ENCODE measurements at regions not wholly inside any gene's neighbourhood (a gene's known extent, or its start where the extent isn't known, plus 50 kb on each side); places are given as distances from the start of the nearest gene placed in this dataset.
"Not testable (repeated sequence)": the region's sequence is repeated elsewhere in the genome, so short reads cannot be mapped to it uniquely, and the experiment has no call there.

- Mint-ChIP-seq H3K27me3 (no peaks in the 10 kb centered on the region), H3K4me3 (no peak overlapping the region), H3K9me3 (no peaks in the 10 kb centered on the region), H3K4me1 (no peaks in the 10 kb centered on the region), H3K27ac (no peak overlapping the region)
- ATAC-seq: no peak
- DNase-seq: no peak
Measured at GRCh38 chr9:38518826-38519225, 94.6 kb upstream of the IGFBPL1 start.

- DNase-seq, H3K27ac Mint-ChIP-seq, H3K27me3 Mint-ChIP-seq, H3K4me3 Mint-ChIP-seq, H3K4me1 Mint-ChIP-seq, ATAC-seq, H3K9me3 Mint-ChIP-seq: not testable (repeated sequence)
Measured at GRCh38 chr9:38516273-38516672, 92.0 kb upstream of the IGFBPL1 start.

- not testable (repeated sequence) for H3K9me3 Mint-ChIP-seq, DNase-seq, H3K4me1 Mint-ChIP-seq, ATAC-seq, H3K27me3 Mint-ChIP-seq, H3K4me3 Mint-ChIP-seq, H3K27ac Mint-ChIP-seq
Measured at GRCh38 chr9:38515055-38515454, 90.8 kb upstream of the IGFBPL1 start.

GRCh38 chr9:38510340-38510739, 86.1 kb upstream of the IGFBPL1 start:
- not testable (repeated sequence) for H3K27ac Mint-ChIP-seq, H3K4me1 Mint-ChIP-seq, H3K9me3 Mint-ChIP-seq, ATAC-seq, DNase-seq, H3K27me3 Mint-ChIP-seq, H3K4me3 Mint-ChIP-seq

GRCh38 chr9:38507587-38507986, 83.3 kb upstream of the IGFBPL1 start:
- ATAC-seq (no peak), DNase-seq (no peak)
- H3K27ac Mint-ChIP-seq: no peak overlapping the region
- H3K9me3 Mint-ChIP-seq: no peaks in the 10 kb centered on the region
- H3K4me3 Mint-ChIP-seq: no peak overlapping the region
- H3K27me3 Mint-ChIP-seq: no peaks in the 10 kb centered on the region
- no peaks in the 10 kb centered on the region for H3K4me1 Mint-ChIP-seq

GRCh38 chr9:38500171-38500570, 75.9 kb upstream of the IGFBPL1 start:
- not testable (repeated sequence) for H3K4me1 Mint-ChIP-seq, H3K9me3 Mint-ChIP-seq, H3K4me3 Mint-ChIP-seq, DNase-seq, ATAC-seq, H3K27me3 Mint-ChIP-seq, H3K27ac Mint-ChIP-seq

GRCh38 chr9:38498551-38498950, 74.3 kb upstream of the IGFBPL1 start:
- H3K4me1 Mint-ChIP-seq, ATAC-seq, H3K27ac Mint-ChIP-seq, DNase-seq, H3K4me3 Mint-ChIP-seq, H3K27me3 Mint-ChIP-seq, H3K9me3 Mint-ChIP-seq: not testable (repeated sequence)

- Mint-ChIP-seq H3K27me3 (peaks cover 13% of the 10 kb centered on the region), H3K27ac (no peak overlapping the region), H3K4me3 (no peak overlapping the region), H3K4me1 (no peaks in the 10 kb centered on the region), H3K9me3 (peaks cover 0 to 6% of the 10 kb centered on the region in 2 donors)
- DNase-seq: no peak
- no peak for ATAC-seq
Measured at GRCh38 chr9:38489057-38489456, 64.8 kb upstream of the IGFBPL1 start.

- Mint-ChIP-seq H3K27me3 (peaks cover 13% of the 10 kb centered on the region), H3K9me3 (peaks cover 0 to 6% of the 10 kb centered on the region in 2 donors), H3K27ac (no peak overlapping the region), H3K4me1 (no peaks in the 10 kb centered on the region), H3K4me3 (no peak overlapping the region)
- no peak for DNase-seq
- no peak for ATAC-seq
Measured at GRCh38 chr9:38488156-38488698, 64.0 kb upstream of the IGFBPL1 start.

GRCh38 chr9:38487418-38488155, 63.3 kb upstream of the IGFBPL1 start:
- H3K9me3 Mint-ChIP-seq, H3K27ac Mint-ChIP-seq, H3K4me3 Mint-ChIP-seq, DNase-seq, H3K4me1 Mint-ChIP-seq: not testable (repeated sequence)
- peaks cover 13% of the 10 kb centered on the region for H3K27me3 Mint-ChIP-seq
- ATAC-seq: peak; percentile 67

- peak; percentile 25 for ATAC-seq
- DNase-seq: no peak
- no peak overlapping the region for H3K27ac Mint-ChIP-seq
- peaks cover 13% of the 10 kb centered on the region for H3K27me3 Mint-ChIP-seq
- H3K4me1 Mint-ChIP-seq: no peaks in the 10 kb centered on the region
- H3K9me3 Mint-ChIP-seq: peaks cover 0 to 3% of the 10 kb centered on the region in 2 donors
- H3K4me3 Mint-ChIP-seq: no peak overlapping the region
Measured at GRCh38 chr9:38486837-38487236, 62.6 kb upstream of the IGFBPL1 start.

- no peak for DNase-seq
- no peak for ATAC-seq
- H3K9me3 Mint-ChIP-seq: no peaks in the 10 kb centered on the region
- no peak overlapping the region for H3K4me3 Mint-ChIP-seq
- H3K27me3 Mint-ChIP-seq: peaks cover 13% of the 10 kb centered on the region
- no peak overlapping the region for H3K27ac Mint-ChIP-seq
- no peaks in the 10 kb centered on the region for H3K4me1 Mint-ChIP-seq
Measured at GRCh38 chr9:38486056-38486615, 61.9 kb upstream of the IGFBPL1 start.

GRCh38 chr9:38484076-38484665, 59.9 kb upstream of the IGFBPL1 start:
- H3K4me3 Mint-ChIP-seq, H3K9me3 Mint-ChIP-seq, H3K4me1 Mint-ChIP-seq, H3K27ac Mint-ChIP-seq, DNase-seq, ATAC-seq: not testable (repeated sequence)
- H3K27me3 Mint-ChIP-seq: peaks cover 13% of the 10 kb centered on the region

GRCh38 chr9:38482918-38483592, 58.8 kb upstream of the IGFBPL1 start:
- no peaks in the 10 kb centered on the region for H3K4me1 Mint-ChIP-seq
- peaks cover 13% of the 10 kb centered on the region for H3K27me3 Mint-ChIP-seq
- no peak for DNase-seq

GRCh38 chr9:38478211-38478610, 54.0 kb upstream of the IGFBPL1 start:
- no peak for DNase-seq
- Mint-ChIP-seq H3K27me3 (no peaks in the 10 kb centered on the region), H3K4me1 (no peaks in the 10 kb centered on the region), H3K27ac (no peak overlapping the region), H3K4me3 (no peak overlapping the region), H3K9me3 (peaks cover 10 to 17% of the 10 kb centered on the region in 2 donors)
- ATAC-seq: no peak

More at GRCh38 chr9:38482918-38483592, 58.8 kb upstream of the IGFBPL1 start:
- Mint-ChIP-seq H3K4me3 (no peak overlapping the region), H3K9me3 (no peaks in the 10 kb centered on the region), H3K27ac (no peak overlapping the region)
- no peak for ATAC-seq

GRCh38 chr9:38474476-38474875, 50.2 kb upstream of the IGFBPL1 start:
- H3K27me3 Mint-ChIP-seq, H3K4me1 Mint-ChIP-seq, ATAC-seq, DNase-seq, H3K27ac Mint-ChIP-seq, H3K4me3 Mint-ChIP-seq: not testable (repeated sequence)
- H3K9me3 Mint-ChIP-seq: peaks cover 10 to 17% of the 10 kb centered on the region in 2 donors

All from stimulated activated naive CD8-positive, alpha-beta T cell treated with anti-CD3 and anti-CD28 coated beads, Interleukin-15, amount 100 ng/mL, for 72 hours (primary cell).